Thymus (tissue), 11 donors: ENCODE measurements at regions not wholly inside any gene's neighbourhood (a gene's known extent, or its start where the extent isn't known, plus 50 kb on each side); places are given as distances from the start of the nearest gene placed in this dataset.

Experiments
- DNase-seq, 9 donors: peaks; one replicate each; pipeline ENCODE4 v3.0.0-alpha.2; 2013; ENCODE audit warnings: low spot score in 9 of 9, low read depth in 6 of 9, missing footprints in 1 of 9
- H3K27ac ChIP-seq, 2 donors: one replicate each; pipeline ENCODE4 v1.5.1; 2013; ENCODE audit warnings: control low read depth in 1 of 2, low read depth in 1 of 2, low read length in 1 of 2, mild to moderate bottlenecking in 1 of 2, moderate library complexity in 1 of 2
- H3K27me3 ChIP-seq, 2 donors: one replicate each; pipeline ENCODE4 v1.5.1; 2013; ENCODE audit warnings: low read length in 1 of 2; ENCODE audit not compliant: control insufficient read depth in 2 of 2, insufficient read depth in 1 of 2
- H3K36me3 ChIP-seq, 2 donors: one replicate each; pipeline ENCODE4 v1.5.1; 2013; ENCODE audit warnings: low read length in 1 of 2, mild to moderate bottlenecking in 1 of 2, moderate library complexity in 1 of 2; ENCODE audit not compliant: control insufficient read depth in 2 of 2, insufficient read depth in 2 of 2
- H3K4me1 ChIP-seq, 2 donors: one replicate each; pipeline ENCODE4 v1.5.1; 2013; ENCODE audit warnings: low read length in 2 of 2; ENCODE audit not compliant: control insufficient read depth in 2 of 2, insufficient read depth in 2 of 2
- H3K4me3 ChIP-seq, 2 donors: one replicate each; pipeline ENCODE4 v1.5.1; 2013; ENCODE audit warnings: low read length in 2 of 2, control low read depth in 1 of 2, mild to moderate bottlenecking in 1 of 2
- H3K9me3 ChIP-seq, 2 donors: one replicate each; pipeline ENCODE4 v1.5.1; 2013; ENCODE audit warnings: low read length in 1 of 2, mild to moderate bottlenecking in 1 of 2; ENCODE audit not compliant: control insufficient read depth in 2 of 2, insufficient read depth in 1 of 2
- WGBS: extraction: QIAGEN DNeasy Blood & Tissue Kit; methylation state at CpG from one replicate; pipeline ENCODE4 v1.1.7; 2013; 5-methylcytosine and 5-hydroxymethylcytosine counted together
- donor health status: healthy.

- Histone ChIP-seq H3K27me3 (peaks cover 0 to 20% of the 10 kb centered on the region in 2 donors), H3K4me3 (no peak overlapping the region), H3K4me1 (peaks cover 0 to 6% of the 10 kb centered on the region in 2 donors), H3K9me3 (peaks cover 1 to 3% of the 10 kb centered on the region in 2 donors), H3K36me3 (no peaks in the 10 kb centered on the region), H3K27ac (no peak overlapping the region)
- no peak for DNase-seq
- 43% methylated on average over 19 of the region's 19 CpGs for WGBS
Observed at GRCh38 chr14:101359221-101360053, 201.9 kb upstream of the DIO3 start.

GRCh38 chr14:101360054-101360911, 201.0 kb upstream of the DIO3 start:
- peaks cover 1 to 3% of the 10 kb centered on the region in 2 donors for H3K9me3 ChIP-seq
- peak in 2 of 9 donors; percentile 5 to 22 for DNase-seq
- H3K36me3 ChIP-seq = no peaks in the 10 kb centered on the region
- no peak overlapping the region for H3K4me3 ChIP-seq
- WGBS = 85% methylated on average over 21 of the region's 21 CpGs
- H3K4me1 ChIP-seq = peaks cover 0 to 6% of the 10 kb centered on the region in 2 donors
- no peak overlapping the region for H3K27ac ChIP-seq
- peaks cover 0 to 28% of the 10 kb centered on the region in 2 donors for H3K27me3 ChIP-seq

GRCh38 chr14:101361044-101361443, 200.3 kb upstream of the DIO3 start:
- no peak for DNase-seq
- Histone ChIP-seq H3K4me1 (peaks cover 0 to 6% of the 10 kb centered on the region in 2 donors), H3K9me3 (peaks cover 1 to 3% of the 10 kb centered on the region in 2 donors), H3K4me3 (no peak overlapping the region), H3K27me3 (peaks cover 0 to 30% of the 10 kb centered on the region in 2 donors), H3K36me3 (no peaks in the 10 kb centered on the region), H3K27ac (no peak overlapping the region)
- 76% methylated on average over 16 of the region's 16 CpGs for WGBS

- H3K4me1 ChIP-seq = peaks cover 0 to 6% of the 10 kb centered on the region in 2 donors
- DNase-seq = no peak
- peaks cover 0 to 30% of the 10 kb centered on the region in 2 donors for H3K27me3 ChIP-seq
- no peak overlapping the region for H3K27ac ChIP-seq
- 93% methylated on average over 20 of the region's 20 CpGs for WGBS
- no peak overlapping the region for H3K4me3 ChIP-seq
- H3K9me3 ChIP-seq = peaks cover 1 to 3% of the 10 kb centered on the region in 2 donors
- no peaks in the 10 kb centered on the region for H3K36me3 ChIP-seq
Observed at GRCh38 chr14:101361451-101362433, 199.6 kb upstream of the DIO3 start.

- WGBS = 91% methylated on average over 17 of the region's 17 CpGs
- Histone ChIP-seq H3K9me3 (peaks cover 0 to 1% of the 10 kb centered on the region in 2 donors), H3K4me1 (peaks cover 0 to 6% of the 10 kb centered on the region in 2 donors), H3K27me3 (peaks cover 0 to 30% of the 10 kb centered on the region in 2 donors), H3K27ac (no peak overlapping the region), H3K36me3 (no peaks in the 10 kb centered on the region), H3K4me3 (no peak overlapping the region)
- no peak for DNase-seq
Observed at GRCh38 chr14:101362529-101363260, 198.6 kb upstream of the DIO3 start.

GRCh38 chr14:101363261-101363555, 198.1 kb upstream of the DIO3 start:
- peaks cover 0 to 30% of the 10 kb centered on the region in 2 donors for H3K27me3 ChIP-seq
- no peak for DNase-seq
- peaks cover 0 to 1% of the 10 kb centered on the region in 2 donors for H3K9me3 ChIP-seq
- no peak overlapping the region for H3K4me3 ChIP-seq
- H3K36me3 ChIP-seq = no peaks in the 10 kb centered on the region
- 53% methylated on average over 2 of the region's 2 CpGs for WGBS
- peaks cover 0 to 6% of the 10 kb centered on the region in 2 donors for H3K4me1 ChIP-seq
- no peak overlapping the region for H3K27ac ChIP-seq

- Histone ChIP-seq H3K27ac (no peak overlapping the region), H3K4me1 (peaks cover 0 to 6% of the 10 kb centered on the region in 2 donors), H3K27me3 (peaks cover 0 to 30% of the 10 kb centered on the region in 2 donors), H3K4me3 (no peak overlapping the region), H3K36me3 (no peaks in the 10 kb centered on the region), H3K9me3 (no peaks in the 10 kb centered on the region)
- WGBS = 95% methylated on average over 16 of the region's 16 CpGs
- no peak for DNase-seq
Observed at GRCh38 chr14:101363880-101364391, 197.4 kb upstream of the DIO3 start.
